AG09319 (cell line): ENCODE measurements at regions not wholly inside any gene's neighbourhood (a gene's known extent, or its start where the extent isn't known, plus 50 kb on each side); places are given as distances from the start of the nearest gene placed in this dataset.

Experiments used
- DNase-seq: peaks from one replicate; pipeline ENCODE4 v3.0.0-alpha.2; 2010; ENCODE audit warnings: low read depth; ENCODE audit errors: extremely low read depth
- CTCF ChIP-seq: IDR thresholded peaks from 2 replicates; pipeline ENCODE4 v1.5.1; 2011; ENCODE audit warnings: low read depth, mild to moderate bottlenecking, inconsistent platforms, low read length, moderate library complexity

DNA sequence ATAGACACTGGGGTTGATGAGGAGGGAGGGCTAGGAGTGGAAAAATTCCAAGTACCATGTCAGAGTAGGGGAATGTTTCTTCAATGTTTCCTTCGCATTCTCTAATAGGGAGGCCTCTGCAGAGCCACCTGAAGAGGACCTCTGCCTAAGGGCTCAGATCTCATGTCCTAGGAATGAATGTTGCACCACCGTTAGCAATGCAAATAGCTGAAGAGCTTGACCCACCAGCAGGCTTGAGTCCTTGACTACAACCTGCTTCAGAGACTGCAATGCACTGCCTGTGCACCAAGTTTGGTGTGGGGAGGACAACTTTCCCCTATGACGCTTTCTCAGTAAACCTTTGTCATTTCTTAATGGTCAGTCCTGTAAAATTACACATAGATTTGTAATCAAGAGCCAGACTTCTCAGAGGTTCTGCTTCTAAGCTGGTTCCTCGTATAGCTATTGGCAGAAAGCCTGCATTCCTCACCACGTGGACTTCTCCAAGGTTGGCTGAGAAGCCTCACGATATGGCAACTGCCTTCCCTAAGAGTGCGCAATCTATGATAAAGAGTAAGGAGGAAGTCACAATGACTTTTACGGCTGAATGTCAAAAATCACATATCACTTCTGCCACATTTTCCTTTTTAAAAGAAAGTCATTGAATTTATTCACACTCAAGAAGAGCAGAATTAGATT is 600.7 kb upstream of the PTGER4 start:
- TF ChIP-seq CTCF: no peak
- DNase-seq: no peak

DNA sequence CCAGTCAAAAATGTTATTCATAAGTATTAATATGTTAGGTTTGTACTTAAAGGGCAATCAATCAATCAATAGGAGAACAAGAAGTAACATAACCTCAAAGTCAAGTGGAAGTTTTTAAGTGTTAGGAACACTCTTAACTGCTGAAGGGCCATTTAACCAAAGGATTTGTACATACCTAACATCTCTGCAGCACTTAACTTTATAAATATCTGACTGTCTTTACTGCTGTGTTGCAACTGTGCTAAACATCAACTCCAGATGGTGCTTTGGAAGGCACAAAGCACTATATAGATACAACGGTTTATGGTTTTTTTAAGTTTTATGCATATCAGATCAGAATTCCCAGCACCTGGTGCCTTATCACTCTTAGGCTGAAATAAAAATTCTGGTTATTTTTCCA is 604.9 kb upstream of the PTGER4 start:
- no peak for DNase-seq
- TF ChIP-seq CTCF: no peak

DNA sequence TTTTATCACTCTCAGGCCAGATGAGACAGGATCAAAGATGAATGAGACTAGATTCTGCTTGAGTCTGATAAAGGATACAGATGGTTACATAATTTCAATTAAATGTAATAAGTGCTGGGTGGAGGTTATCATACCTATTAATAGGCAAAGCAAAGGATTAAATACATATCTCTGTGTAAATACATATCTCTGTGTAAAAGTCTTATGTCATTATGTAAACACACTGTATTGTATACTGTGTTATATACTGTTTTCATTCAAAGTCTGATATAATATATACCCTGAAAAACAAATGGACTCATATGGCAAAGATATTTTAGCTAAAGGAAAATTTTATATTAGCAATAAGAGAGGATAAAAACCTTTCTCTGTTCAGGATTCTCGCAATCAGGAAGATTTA is 605.8 kb upstream of the PTGER4 start:
- no peak for TF ChIP-seq CTCF
- DNase-seq: no peak

- no peak for DNase-seq
- TF ChIP-seq CTCF: no peak
Observed at GRCh38 chr5:40071870-40072269, 607.8 kb upstream of the PTGER4 start.

DNA sequence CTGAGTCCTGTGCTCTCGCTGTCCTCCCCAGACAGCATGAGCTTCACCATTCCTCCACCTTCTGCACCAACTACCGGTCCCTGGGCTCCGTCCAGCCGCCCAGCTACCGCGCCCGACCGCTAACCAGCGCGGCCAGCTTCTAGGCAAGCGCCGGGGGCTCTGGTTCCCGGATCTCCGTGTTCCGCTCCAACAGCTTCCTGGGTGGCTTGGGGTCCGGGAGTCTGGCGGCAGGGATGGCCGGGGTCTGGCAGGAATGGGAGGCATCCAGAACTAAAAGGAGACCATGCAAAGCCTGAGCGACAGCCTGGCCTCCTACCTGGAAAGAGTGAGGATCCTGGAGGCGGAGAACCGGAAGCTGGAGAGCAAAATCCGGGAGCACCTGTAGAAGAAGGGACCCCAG is 613.1 kb upstream of the PTGER4 start:
- TF ChIP-seq CTCF: no peak
- DNase-seq: no peak

DNA sequence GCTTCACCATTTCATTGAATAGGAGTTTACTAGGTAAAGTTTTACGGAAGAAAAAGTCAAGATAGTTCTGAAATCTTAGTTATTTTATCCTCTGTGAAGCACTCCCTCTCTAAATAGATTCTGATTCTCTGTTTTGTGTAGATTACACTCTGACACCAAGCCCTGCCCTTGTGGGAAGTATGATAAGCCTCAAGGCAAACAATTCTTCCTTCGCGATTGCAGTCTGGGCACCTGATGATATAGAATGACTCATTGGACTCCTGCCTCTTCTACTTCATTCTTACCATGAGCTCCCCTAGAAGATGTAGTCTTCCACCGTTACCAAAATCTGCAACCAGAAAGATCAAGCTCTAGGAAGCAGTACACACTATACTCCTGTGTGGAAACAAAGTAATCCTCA is 626.9 kb upstream of the PTGER4 start:
- no peak for DNase-seq
- no peak for TF ChIP-seq CTCF

DNA sequence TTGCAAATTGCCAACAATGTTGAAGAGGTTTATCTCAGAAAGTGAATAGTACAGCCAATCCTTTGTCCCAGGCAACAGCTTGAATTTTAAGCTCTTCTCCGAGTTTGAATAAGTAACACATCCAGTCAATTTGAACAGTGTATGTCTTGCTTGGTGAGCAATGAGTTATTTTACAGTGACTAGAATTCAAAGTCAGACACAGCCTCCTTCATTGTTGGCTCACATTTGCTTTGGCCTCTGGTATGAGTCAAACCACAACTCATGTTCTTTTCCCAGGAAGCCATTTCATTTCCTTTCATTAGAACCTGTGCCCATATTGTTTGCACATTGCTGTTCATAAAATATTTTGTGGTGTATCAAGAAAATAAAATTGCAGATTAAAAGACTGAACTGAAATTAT is 622.0 kb upstream of the DAB2 start:
- DNase-seq: no peak
- no peak for TF ChIP-seq CTCF
